ENCODE measurements at regions not wholly inside any gene's neighbourhood (a gene's known extent, or its start where the extent isn't known, plus 50 kb on each side); places are given as distances from the start of the nearest gene placed in this dataset.

DNA sequence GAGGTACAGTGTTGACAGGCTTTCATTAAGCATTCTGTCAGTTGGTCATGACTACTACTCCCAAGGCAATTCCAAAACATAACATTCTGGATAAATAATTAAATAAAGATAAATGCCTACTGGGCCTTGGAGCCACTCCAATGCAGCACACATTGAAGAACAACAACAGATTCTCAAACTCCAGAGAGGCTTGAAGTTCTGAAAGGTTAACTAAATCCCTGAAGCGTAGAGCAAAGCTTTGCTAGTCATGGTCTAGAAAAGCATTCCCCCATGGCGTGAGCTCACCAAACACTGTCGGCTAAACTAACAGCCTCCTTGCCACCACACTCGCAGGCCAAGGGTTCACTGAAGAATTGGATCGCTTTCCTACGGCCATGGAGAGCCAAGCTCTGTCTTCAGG, 268.0 kb downstream of the ATG4C start:
- intact Hi-C loops (cut with micrococcal nuclease), result no loop called here
- H3K9me3 ChIP-seq (ENCODE audit: control insufficient read depth in 1 of 2, insufficient read depth in 1 of 2, low read depth in 1 of 2, low read length in 2 of 2), result no peaks in the 10 kb centered on the region
- no peak overlapping the region for H3K4me3 ChIP-seq (replicated peaks in 1 of 2; ENCODE audit: low read depth in 1 of 2, low read length in 2 of 2)
- H2AFZ ChIP-seq (ENCODE audit: low read depth, low read length, poor library complexity, severe bottlenecking), result no peak overlapping the region
- POLR2A ChIA-PET, result no interaction called here
- no peak for ATAC-seq
- no peak overlapping the region for H3K9ac ChIP-seq (ENCODE audit: low read length)
- CTCF ChIA-PET, result no interaction called here
- DNase-seq (ENCODE audit: low read depth, low spot score), result no peak
- RAD21 ChIA-PET (ENCODE audit: low non-redundant PET in 1 of 2, low total read pairs in 2 of 2, uncharacterized antibody in 2 of 2, unreplicated experiment in 2 of 2), result no interaction called here
- H3K79me2 ChIP-seq (ENCODE audit: insufficient read depth, low read length), result no peaks in the 10 kb centered on the region
- no peak overlapping the region for H3K4me2 ChIP-seq (ENCODE audit: low read length)
- no peaks in the 10 kb centered on the region for H3K36me3 ChIP-seq (ENCODE audit: control insufficient read depth in 1 of 2, insufficient read depth in 2 of 2, low read length in 2 of 2)
- TF ChIP-seq, protein P1, sequence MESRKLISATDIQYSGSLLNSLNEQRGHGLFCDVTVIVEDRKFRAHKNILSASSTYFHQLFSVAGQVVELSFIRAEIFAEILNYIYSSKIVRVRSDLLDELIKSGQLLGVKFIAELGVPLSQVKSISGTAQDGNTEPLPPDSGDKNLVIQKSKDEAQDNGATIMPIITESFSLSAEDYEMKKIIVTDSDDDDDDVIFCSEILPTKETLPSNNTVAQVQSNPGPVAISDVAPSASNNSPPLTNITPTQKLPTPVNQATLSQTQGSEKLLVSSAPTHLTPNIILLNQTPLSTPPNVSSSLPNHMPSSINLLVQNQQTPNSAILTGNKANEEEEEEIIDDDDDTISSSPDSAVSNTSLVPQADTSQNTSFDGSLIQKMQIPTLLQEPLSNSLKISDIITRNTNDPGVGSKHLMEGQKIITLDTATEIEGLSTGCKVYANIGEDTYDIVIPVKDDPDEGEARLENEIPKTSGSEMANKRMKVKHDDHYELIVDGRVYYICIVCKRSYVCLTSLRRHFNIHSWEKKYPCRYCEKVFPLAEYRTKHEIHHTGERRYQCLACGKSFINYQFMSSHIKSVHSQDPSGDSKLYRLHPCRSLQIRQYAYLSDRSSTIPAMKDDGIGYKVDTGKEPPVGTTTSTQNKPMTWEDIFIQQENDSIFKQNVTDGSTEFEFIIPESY (IDR thresholded peaks at IDR 0.05; ENCODE audit: extremely low read depth, insufficient replicate concordance, low read length), result no peak
- TF ChIP-seq ELF1 (IDR thresholded peaks at IDR 0.05; ENCODE audit: borderline replicate concordance, low read depth) (no peak), POLR2A (IDR thresholded peaks at IDR 0.05; ENCODE audit: borderline replicate concordance, extremely low read depth, insufficient read depth, insufficient read length) (no peak)
- peaks cover 14% of the 10 kb centered on the region for H3K27me3 ChIP-seq (ENCODE audit: insufficient read depth, low read length)
- no TSS peak for BruUV-seq (replicated peaks)
- no peaks in the 10 kb centered on the region for H4K20me1 ChIP-seq (ENCODE audit: insufficient read depth)
- H3K4me1 ChIP-seq (ENCODE audit: control insufficient read depth in 1 of 2, insufficient read depth in 2 of 2, low read length in 2 of 2), result no peaks in the 10 kb centered on the region
- H3K9me2 ChIP-seq (ENCODE audit: insufficient read depth), result no peaks in the 10 kb centered on the region
- H3K27ac ChIP-seq (ENCODE audit: low read depth, low read length), result no peak overlapping the region

- H4K20me1 ChIP-seq (ENCODE audit: insufficient read depth), result no peaks in the 10 kb centered on the region
- RAD21 ChIA-PET (ENCODE audit: low non-redundant PET in 1 of 2, low total read pairs in 2 of 2, uncharacterized antibody in 2 of 2, unreplicated experiment in 2 of 2), result no interaction called here
- H3K9me3 ChIP-seq (ENCODE audit: control insufficient read depth in 1 of 2, insufficient read depth in 1 of 2, low read depth in 1 of 2, low read length in 2 of 2), result no peaks in the 10 kb centered on the region
- POLR2A ChIA-PET, result no interaction called here
- H3K79me2 ChIP-seq (ENCODE audit: insufficient read depth, low read length), result no peaks in the 10 kb centered on the region
- DNase-seq (ENCODE audit: low read depth, low spot score) (no peak), ATAC-seq (no peak)
- BruUV-seq (replicated peaks), result no TSS peak
- no peaks in the 10 kb centered on the region for H3K36me3 ChIP-seq (ENCODE audit: control insufficient read depth in 1 of 2, insufficient read depth in 2 of 2, low read length in 2 of 2)
- H3K4me1 ChIP-seq (ENCODE audit: control insufficient read depth in 1 of 2, insufficient read depth in 2 of 2, low read length in 2 of 2), result no peaks in the 10 kb centered on the region
- H3K27ac ChIP-seq (ENCODE audit: low read depth, low read length), result no peak overlapping the region
- no peak overlapping the region for H3K9ac ChIP-seq (ENCODE audit: low read length)
- H2AFZ ChIP-seq (ENCODE audit: low read depth, low read length, poor library complexity, severe bottlenecking), result no peak overlapping the region
- CTCF ChIA-PET, result no interaction called here
- intact Hi-C loops (cut with micrococcal nuclease), result no loop called here
- H3K9me2 ChIP-seq (ENCODE audit: insufficient read depth), result no peaks in the 10 kb centered on the region
- H3K4me3 ChIP-seq (replicated peaks in 1 of 2; ENCODE audit: low read depth in 1 of 2, low read length in 2 of 2), result no peak overlapping the region
- no peaks in the 10 kb centered on the region; the same call in 1 of the 2 replicates for H3K27me3 ChIP-seq (ENCODE audit: insufficient read depth, low read length)
- no peak overlapping the region for H3K4me2 ChIP-seq (ENCODE audit: low read length)
- TF ChIP-seq SP1 (IDR thresholded peaks at IDR 0.05; ENCODE audit: low read depth) (no peak), EZH2 (IDR thresholded peaks at IDR 0.05) (no peak), TCF7L2 (IDR thresholded peaks at IDR 0.05; ENCODE audit: borderline replicate concordance, extremely low read depth, insufficient read depth, insufficient read length) (no peak), ELF1 (IDR thresholded peaks at IDR 0.05; ENCODE audit: borderline replicate concordance, low read depth) (no peak), RAD21 (IDR thresholded peaks at IDR 0.05; ENCODE audit: low read depth) (no peak), POLR2AphosphoS5 (IDR thresholded peaks at IDR 0.05; ENCODE audit: low read depth, low read length) (no peak), EZH2phosphoT487 (IDR thresholded peaks at IDR 0.05; ENCODE audit: borderline replicate concordance) (no peak), FOSL1 (IDR thresholded peaks at IDR 0.05; ENCODE audit: low read depth) (no peak), SIN3A (IDR thresholded peaks at IDR 0.05; ENCODE audit: low read depth) (no peak), POLR2A (IDR thresholded peaks at IDR 0.05; ENCODE audit: borderline replicate concordance, extremely low read depth, insufficient read depth, insufficient read length) (no peak), CEBPB (IDR thresholded peaks at IDR 0.05; ENCODE audit: low read depth) (no peak), CBX3 (IDR thresholded peaks at IDR 0.05; ENCODE audit: low read depth) (no peak), YY1 (IDR thresholded peaks at IDR 0.05; ENCODE audit: extremely low read depth, insufficient replicate concordance, low read depth, low read length) (no peak)
- TF ChIP-seq, protein P2, sequence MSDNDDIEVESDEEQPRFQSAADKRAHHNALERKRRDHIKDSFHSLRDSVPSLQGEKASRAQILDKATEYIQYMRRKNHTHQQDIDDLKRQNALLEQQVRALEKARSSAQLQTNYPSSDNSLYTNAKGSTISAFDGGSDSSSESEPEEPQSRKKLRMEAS (IDR thresholded peaks at IDR 0.05), result no peak
- TF ChIP-seq, protein P3, sequence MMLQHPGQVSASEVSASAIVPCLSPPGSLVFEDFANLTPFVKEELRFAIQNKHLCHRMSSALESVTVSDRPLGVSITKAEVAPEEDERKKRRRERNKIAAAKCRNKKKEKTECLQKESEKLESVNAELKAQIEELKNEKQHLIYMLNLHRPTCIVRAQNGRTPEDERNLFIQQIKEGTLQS (IDR thresholded peaks at IDR 0.05), result no peak
Observed at GRCh38 chr1:63054184-63054583, 268.2 kb upstream of the FOXD3 start.
